Stimulated activated naive CD8-positive, alpha-beta T cell treated with anti-CD3 and anti-CD28 coated beads, Interleukin-15, Interleukin-2, amounts not matched to agents 100 U/mL and 50 U/mL, for 24 hours (primary cell): ENCODE measurements at regions not wholly inside any gene's neighbourhood (a gene's known extent, or its start where the extent isn't known, plus 50 kb on each side); places are given as distances from the start of the nearest gene placed in this dataset.
"Not testable (repeated sequence)": the region's sequence is repeated elsewhere in the genome, so short reads cannot be mapped to it uniquely, and the experiment has no call there.

Source experiments
- ATAC-seq: fragments of 150-1000 bp; cut with Tn5 transposase; one replicate; pipeline ENCODE4 v1.10.0; 2021
- DNase-seq: peaks from one replicate; pipeline ENCODE4 v3.0.0; 2021

DNA sequence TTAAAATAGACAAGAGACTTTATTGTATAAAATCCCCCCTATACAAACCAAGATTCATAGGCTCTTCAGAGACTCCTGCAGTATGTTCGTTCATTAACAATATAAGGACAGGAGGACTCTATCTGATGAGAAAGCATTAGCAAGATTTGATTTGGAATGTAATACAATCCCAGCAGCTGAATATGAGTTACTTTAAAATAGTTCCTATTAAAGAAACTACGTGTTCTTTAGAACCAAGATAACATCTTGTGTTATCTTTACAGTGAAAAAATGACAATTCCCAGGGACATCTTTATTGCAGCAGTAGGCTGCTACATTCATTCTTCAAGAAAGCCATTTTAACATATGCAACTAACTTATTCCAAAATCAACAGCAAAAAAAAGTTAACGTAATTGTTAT lies 1360.1 kb upstream of the GJE1 start:
- ATAC-seq = no peak
- no peak for DNase-seq

DNA sequence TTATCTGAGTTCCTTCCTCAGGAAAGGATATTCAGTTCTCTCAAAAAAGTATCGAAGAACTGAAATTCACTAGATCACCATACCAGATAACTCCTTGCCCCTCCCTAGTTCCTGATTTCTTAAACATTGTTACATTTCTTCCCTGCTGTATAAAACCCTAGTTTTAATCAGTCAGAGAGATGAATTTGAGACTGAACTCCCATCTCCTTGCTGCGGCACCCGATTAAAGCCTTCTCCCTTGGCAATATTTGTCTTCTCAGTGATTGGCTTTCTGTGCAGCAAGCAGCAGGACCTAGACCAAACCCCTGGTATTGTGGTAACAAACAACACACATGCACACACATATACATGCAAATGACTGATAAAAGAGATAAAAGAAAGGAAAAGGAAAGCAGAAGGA lies 1364.6 kb upstream of the GJE1 start:
- ATAC-seq (no peak), DNase-seq (no peak)

DNA sequence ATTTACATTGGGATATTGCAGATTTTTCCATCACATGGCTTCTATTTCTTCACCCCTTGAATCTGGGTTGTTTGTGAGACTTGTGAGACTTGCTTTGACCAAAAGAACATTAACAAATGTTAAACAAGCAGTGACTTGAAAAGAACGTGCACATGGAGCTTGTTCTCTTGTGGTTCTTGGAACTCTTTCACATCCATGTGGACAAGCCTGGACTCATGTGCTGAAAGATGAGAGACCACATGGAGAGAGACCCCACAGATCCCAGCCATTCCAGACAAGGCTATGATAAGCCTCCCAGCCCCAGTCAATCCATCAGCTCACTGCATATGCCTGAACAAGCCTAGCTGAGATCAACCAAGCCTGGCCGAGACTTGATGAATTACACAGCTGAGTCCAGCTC lies 1365.7 kb upstream of the GJE1 start:
- DNase-seq = no peak
- no peak for ATAC-seq

DNA sequence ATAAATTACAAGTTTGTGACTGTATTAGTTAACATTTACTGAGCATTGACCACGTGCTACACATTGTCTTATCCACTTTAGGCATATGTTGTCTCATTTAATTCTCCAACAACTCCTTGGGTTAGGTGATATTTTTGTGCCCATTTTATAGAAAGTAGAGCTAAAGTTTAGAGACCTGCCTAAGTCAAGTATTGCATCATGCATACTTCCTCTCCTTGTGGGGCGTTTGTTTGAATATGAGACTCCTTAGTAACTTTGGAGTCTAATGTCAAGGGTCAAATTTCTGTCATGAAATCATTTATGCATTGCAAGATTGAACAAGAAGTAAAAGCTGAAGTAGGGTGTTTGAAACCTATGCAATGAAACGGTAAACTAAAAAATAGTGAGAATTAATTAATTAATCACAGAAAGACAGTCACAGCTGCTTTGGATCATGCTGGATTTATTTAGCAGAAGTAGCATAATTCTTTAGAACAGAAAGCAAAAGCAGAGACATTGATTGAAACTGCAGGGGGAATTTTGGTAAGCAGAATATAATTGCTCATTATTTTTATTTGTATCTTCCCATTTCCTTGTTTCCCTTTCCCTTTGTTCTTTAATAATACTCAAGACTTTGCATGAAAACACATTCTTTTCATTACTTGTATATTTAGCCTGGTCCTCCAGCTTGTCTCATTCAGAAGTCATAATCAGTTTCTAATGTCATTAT lies 1374.4 kb upstream of the GJE1 start:
- no peak for ATAC-seq
- no peak for DNase-seq

DNA sequence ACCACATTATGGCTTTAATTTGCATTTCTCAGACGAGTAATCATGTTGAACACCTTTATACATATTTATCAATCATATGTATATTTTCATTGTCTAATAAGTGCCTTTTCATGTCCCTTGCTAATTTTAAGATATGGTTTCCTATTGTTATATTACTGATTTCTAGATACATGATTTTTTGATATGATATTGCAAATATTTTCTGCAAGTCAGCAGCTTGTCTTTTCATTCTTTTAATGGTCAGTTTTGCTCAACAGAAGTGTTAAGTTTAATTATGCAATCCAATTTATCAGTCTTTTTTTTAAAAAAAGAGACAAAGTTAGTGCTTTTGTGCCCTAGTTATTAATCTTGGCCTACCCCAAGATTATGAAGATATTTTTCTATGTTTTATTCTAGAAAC lies 1377.8 kb upstream of the CITED2 start:
- DNase-seq = no peak
- no peak for ATAC-seq

DNA sequence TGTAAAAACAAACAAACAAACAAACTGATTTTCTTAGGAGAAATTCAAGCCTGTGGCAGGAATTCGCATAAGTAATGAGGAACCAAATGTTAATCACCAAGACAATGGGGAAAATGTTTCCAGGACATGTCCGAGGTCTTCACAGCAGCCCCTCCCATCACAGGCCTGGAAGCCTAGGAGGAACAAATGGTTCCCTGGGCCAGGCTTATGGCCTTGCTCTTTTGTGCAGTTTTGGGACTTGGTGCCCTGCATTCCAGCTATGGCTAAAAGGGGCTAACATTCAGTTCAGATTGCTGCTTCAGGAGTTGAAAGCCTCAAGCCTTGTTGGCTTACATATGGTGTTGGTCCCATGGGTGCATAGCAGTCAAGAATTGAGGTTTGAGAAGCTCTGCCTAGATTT lies 1372.7 kb upstream of the CITED2 start:
- no peak for DNase-seq
- ATAC-seq = no peak

DNA sequence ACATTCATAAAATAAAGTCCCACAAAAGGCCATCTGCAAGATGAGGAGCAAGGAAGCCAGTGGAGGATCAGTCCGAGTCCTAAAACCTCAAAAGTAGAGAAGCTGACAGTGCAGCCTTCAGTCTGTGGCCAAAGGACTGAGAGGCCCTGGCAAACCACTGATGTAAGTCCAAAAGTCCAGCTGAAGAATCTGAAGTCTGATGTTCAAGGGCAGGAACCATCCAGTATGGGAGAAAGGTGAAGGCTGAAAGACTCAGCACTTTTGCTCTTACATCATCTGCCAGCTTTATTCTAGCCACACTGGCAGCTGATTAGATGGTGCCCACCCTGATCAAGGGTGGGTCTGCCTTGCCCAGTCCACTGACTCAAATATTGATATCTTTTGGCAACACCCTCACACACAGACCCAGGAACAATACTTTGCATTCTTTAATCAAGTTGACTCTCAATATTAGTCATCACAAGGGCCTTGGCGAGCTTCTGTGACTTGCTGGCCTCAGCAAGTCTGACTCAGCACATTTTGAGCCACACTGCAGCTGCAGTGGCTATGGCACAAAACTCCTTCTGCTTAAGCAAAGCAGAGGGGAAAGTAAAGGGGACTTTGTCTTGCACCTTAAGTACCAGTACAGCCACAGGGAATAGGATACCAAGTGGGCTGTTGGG lies 1370.3 kb upstream of the CITED2 start:
- DNase-seq = no peak
- ATAC-seq = no peak

DNA sequence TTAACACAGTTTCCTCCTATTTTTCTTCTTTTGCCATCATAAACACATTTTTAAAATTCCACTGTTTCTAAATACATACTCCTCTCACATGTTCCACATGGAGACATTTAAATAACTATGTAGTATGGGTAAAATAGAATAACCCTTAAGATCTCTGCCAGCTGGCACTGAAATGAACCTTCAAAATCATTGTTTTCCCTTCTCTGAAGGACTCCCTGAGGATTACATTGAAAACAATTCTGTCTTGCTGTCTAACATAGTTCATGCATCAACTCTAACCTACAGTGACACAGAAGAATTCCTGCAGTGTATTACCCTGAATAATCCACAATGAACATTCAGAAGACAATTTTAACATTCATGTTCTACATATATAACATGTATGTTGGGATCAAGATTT lies 1361.8 kb upstream of the CITED2 start:
- ATAC-seq = no peak
- no peak for DNase-seq

DNA sequence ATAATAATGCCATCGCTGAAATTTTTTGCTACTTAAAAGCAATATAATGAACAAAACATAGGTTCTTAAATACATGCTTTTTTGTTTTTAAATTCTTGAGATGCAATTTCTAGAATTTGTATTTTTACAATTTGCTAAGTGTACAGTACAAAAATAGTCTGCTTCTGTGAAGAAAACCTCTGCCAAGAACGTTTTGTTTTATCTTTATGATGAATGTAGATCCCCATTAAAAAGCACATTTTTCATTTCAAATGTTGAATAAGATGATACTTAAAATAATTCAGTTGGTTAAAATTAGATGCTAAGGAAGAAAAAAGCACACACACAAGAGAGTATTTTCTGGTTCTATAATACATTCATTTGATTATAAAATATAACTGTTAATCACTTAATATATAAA lies 1358.5 kb upstream of the CITED2 start:
- no peak for ATAC-seq
- no peak for DNase-seq

DNA sequence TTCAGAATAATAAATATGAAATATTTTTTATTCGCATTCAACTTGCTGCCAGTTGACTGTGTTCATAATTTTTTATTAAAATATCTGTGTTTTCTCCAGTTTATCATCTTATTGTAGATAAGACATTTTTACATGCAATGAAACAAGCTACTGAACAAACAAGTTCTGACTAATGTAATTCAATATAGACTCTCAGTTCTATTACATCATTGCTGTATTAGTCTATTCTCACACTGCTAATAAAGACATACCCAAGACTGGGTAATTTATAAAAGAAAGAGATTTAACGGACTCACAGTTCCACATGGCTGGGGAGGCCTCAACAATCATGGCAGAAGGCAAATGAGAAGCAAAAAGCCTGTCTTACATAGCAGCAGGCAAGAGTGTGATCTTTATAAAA lies 1357.7 kb upstream of the CITED2 start:
- ATAC-seq = no peak
- no peak for DNase-seq

DNA sequence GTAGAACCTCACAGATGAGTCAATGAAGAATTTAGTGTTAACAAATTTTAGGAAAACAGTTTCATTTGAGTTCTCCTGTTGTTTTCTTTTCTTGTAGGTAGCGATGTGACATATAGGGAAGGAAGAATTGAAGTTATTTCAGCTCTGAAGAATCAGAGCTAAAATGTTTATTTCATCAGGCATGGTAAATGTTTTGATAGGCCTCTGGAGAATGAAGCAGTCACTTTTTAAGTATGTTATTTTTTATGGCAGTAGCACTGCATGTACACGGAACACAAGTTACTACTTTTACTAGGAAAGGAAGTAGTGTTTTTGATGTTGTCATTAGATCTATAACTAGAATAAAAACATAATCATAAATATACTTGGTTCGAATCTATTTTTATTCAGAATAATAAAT lies 1357.3 kb upstream of the CITED2 start:
- ATAC-seq = no peak
- DNase-seq = no peak

DNA sequence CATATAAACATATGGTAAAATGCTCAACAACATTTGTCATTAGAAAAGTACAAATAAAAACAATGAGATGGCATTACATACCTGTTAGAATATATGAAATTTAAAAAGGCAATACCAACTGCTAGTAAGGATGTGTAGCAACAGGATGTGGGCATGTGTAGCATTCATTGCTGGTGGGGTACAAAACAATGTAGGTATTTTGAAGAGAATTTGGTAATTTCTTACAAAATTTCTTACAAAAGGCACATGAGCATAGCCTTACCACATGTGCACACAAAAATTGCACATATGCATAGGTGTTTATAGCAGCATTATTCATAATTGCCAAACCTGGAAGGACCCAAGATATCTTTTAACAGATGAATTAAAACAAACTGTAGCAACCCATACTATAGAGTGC lies 1355.1 kb upstream of the CITED2 start:
- ATAC-seq (no peak), DNase-seq (no peak)

DNA sequence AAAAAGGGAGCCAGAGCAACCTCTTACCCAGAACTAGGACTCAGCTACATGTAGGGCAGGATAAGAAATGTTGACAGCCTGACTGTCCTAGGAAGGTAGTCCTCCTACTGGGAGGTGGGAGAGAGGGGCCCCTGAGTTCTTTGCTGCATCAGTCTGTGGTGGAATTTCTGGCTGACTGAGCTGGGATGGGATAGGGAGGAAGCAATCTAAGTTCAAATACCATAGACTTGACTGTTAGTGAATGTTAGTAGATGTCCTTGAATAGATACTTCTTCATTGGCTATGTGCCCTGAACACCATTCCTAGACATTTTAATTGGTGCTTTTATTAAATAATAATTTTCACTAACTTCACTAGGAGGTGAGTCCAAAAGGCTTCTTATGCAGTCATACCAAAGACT lies 1343.6 kb upstream of the CITED2 start:
- DNase-seq (no peak), ATAC-seq (no peak)

DNA sequence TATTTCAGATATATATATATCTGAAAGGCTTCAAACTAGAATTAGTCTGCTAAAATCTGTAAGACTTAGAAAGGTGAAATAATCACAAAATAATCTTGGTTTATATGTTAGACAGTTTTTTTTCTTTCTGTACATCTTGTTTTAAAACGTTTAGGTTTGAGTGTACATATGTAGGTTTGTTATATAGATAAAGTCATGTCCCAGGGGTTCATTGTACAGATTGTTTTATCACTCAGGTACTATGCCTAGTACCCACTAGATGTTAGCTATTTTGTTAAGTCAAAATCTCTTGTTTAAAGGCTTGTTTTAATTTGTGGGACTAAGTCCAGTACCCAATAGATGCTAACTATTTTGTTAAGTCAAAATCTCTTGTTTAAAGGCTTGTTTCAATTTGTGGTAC lies 1339.0 kb upstream of the CITED2 start:
- no peak for ATAC-seq
- no peak for DNase-seq

DNA sequence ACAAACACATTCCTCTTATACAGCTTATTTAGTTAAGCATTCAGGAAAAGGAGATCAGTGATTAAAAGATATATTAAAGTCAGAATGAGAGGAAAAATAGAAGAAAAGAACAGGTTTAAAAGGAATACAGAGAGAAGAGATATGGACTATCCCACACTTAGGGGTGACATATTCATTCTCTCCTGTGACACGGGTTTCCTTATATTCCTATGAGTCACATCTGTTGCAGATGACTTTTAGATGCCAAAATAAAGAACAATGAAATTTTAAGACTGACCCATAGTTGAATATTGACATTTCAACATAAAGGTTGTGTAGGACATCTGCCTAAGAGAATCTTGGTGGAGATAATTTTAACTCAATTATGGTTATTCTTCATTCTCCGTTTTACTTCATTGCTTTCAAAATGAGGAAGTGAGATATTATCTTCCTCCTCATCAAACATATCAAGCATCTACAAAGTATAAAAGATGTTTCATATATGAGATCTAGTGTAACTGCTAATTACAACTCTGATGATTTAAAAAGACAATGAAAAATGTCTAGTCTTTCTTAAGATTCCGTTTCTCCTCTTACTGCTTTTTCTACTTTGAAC lies 1336.7 kb upstream of the CITED2 start:
- DNase-seq (no peak), ATAC-seq (no peak)

DNA sequence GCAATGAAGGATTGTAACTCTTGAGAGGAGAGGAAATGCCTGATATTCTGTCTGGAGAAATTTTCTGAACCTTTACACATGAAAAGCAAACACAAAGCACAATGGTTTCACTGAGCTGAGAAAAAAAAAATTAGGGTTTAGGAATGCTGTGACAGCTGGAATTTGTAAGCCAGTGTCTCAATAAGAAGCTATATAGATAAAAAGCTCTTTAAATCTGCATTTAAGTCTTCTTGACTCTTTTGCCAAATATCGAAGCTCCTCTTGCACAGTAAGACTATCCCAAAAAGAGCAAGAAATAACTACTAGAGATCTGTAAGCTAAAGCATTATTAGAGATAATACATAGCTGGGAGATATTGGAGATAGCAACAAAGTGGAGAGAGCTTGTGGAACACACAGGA lies 1334.0 kb upstream of the CITED2 start:
- no peak for ATAC-seq
- no peak for DNase-seq

DNA sequence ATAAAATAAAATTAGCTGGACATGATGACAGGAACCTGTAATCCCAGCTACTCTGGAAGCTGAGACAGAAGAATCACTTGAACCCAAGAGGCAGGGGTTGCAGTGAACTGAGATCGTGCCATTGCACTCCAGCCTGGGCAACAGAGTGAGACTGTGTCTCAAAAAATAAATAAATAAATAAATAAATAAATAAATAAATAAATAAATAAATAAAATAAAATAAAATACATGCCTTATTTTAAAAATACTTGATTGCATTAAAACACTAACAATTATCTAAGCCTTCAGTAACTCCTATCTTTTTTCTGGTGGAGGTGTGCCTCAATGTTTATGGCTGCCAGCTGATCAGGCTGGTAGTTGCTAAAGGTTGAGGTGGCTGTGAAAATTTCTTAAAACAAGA lies 1329.6 kb upstream of the CITED2 start:
- not testable (repeated sequence) for DNase-seq, ATAC-seq

DNA sequence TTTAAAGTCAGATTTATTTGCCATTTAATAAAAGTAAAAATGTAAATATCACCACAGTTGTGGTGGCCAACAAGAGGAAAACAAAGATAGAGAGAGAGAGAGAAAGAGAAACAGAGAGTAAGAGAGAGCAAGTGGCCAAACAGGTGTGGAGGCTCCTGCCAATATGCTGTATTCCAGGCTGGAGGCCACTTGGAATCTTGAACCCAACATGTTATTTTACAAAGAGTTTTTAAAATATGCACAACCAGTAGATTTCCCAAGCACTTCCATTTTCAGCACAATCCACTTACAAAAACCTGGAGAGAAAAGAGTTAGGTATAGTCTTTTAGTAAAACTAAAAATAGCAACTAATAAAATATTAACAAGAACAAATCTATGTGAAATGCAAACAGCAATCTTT lies 1323.1 kb upstream of the CITED2 start:
- ATAC-seq (no peak), DNase-seq (no peak)

DNA sequence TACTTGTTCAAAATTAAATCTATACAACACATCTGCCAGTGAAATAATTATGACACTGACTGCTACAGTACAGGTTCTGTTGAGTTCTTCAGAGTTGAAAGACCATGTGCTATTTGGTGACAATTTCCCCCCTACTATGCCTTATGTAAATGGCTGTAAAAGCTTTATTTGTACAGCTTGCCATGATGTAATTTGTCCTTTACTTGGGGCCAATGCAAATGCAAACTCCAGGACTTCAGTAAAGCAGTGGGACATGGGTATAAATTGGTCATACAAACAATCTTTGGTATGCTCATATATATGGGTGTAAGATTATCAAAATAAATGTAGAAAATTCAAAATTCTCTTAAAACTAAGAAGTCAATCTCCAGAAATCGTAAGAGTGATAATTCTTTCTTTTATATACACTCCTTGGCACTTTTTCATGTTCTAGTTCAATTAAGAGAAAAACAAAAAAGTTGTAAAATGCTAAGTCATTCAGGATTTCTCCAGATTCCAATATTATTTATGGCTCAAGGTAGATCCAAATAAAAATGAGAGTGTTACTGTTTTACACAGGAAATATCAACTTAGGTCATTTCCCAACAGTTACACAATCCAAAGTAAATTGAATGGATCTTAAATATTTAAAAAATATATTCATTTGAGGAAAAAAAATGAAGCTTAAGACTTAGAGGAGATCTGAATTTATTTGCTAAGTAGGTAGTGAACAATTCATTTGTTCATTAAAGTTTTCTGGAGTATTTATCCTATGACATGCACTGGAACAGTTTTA lies 1310.5 kb upstream of the CITED2 start:
- DNase-seq (no peak), ATAC-seq (no peak)

DNA sequence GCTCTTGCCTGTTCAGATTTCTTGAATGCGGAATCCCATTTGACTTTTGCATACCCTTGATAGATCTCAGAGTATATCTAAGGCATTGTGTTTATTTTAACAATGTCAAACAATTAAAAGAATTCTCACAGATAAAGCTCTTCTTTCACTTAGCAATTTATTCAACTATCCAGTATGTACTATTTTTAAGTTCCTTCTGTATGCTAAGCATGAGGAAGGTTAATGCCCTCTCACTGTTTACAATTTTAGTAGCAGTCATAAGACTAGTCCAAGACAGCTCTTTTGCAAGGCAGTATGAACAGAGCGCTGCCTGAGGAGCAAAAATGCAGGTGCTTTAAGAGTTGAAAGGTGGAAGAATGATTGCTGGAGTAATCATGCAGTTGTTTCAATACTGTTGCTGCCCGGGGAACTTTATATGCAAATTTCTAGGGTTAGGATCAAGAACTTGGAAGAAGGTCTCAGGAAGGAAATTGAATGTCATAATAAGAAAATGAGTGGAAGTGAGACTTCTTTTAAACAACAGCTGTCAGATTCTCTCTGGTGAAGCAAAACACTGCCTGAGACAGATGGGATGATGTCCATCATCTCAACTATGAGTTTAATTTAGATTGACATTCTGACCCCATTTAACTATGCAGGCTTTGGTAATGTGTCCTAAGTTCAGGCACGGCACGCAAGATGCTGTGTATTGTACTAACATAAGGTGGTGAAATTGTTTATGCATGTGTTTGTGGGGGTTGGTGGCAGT lies 1303.5 kb upstream of the CITED2 start:
- ATAC-seq (no peak), DNase-seq (no peak)

DNA sequence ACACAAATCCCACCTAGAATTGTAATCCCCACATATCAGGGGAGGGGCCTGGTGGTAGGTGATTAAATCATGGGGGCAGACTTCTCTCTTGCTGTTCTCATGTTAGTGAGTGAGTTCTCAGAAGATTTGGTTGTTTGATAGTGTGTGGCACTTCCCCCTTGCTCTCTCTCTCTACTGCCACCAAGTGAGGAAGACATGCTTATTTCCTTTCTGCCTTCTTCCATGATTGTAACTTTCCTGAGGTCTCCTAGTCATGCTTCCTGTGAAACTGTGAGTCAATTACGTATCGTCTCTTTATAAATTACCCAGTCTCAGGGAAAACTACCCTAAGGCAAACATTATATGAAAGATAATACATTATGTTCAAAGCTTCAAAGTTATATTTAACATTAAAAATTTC lies 1297.5 kb upstream of the CITED2 start:
- no peak for ATAC-seq
- no peak for DNase-seq

DNA sequence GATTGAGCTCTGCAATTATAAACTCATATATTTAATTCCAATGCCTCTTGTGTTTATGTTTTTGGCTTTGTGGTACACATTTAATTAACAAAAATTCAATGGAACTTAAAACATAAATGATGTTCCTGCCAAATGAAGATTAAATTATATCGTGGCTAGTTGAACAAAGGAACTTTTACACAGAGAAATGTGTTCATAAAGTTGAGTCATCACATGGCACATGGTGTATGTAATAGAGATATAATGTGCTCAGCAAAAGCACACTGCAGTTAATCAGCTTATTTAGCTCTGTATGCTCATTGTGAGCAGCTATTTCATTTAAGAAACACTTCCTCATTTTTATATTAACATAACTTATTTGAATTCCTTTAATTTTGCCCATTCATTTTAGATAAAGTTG lies 1295.6 kb upstream of the CITED2 start:
- no peak for ATAC-seq
- DNase-seq = no peak
